ENCODE measurements at regions not wholly inside any gene's neighbourhood (a gene's known extent, or its start where the extent isn't known, plus 50 kb on each side); places are given as distances from the start of the nearest gene placed in this dataset.

- no peak for TF ChIP-seq CTCF (conservative IDR thresholded peaks at IDR 0.05; ENCODE audit: low read depth)
- H3K27ac ChIP-seq, result no peak overlapping the region
- CTCF ChIA-PET, result no interaction called here
- POLR2A ChIA-PET (ENCODE audit: low non-redundant PET), result no interaction called here
- no peak for DNase-seq (ENCODE audit: low spot score)
Observed at GRCh38 chr15:37743826-37744225, 190.6 kb upstream of the TMCO5A start.

DNA sequence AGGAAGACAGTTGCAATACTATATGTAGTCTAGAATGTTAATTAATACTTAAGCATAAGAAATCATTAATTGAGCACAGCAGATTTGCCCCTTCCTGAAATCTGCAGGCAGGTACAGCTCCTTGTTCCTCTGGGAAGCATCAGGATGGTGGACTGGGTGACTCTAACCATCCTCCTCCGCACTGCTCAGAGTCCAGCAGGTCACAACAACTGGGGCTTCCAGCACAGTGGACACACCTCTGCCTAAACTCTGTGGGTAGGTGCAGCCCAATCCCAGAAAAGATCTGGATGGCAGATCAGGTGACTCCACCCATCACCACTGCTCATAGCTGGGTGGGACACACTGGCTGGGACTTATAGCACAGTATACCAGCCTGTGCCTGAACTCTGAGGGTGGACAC lies 189.9 kb upstream of the TMCO5A start:
- DNase-seq (ENCODE audit: low spot score), result no peak
- H3K27ac ChIP-seq, result no peak overlapping the region
- no peak for TF ChIP-seq CTCF (conservative IDR thresholded peaks at IDR 0.05; ENCODE audit: low read depth)
- CTCF ChIA-PET, result no interaction called here
- POLR2A ChIA-PET (ENCODE audit: low non-redundant PET), result no interaction called here

GRCh38 chr15:37751401-37751800 lies 183.0 kb upstream of the TMCO5A start:
- DNase-seq (ENCODE audit: low spot score), result no peak
- CTCF ChIA-PET, result no interaction called here
- no peak for TF ChIP-seq CTCF (conservative IDR thresholded peaks at IDR 0.05; ENCODE audit: low read depth)
- POLR2A ChIA-PET (ENCODE audit: low non-redundant PET), result no interaction called here
- no peak overlapping the region for H3K27ac ChIP-seq

DNA sequence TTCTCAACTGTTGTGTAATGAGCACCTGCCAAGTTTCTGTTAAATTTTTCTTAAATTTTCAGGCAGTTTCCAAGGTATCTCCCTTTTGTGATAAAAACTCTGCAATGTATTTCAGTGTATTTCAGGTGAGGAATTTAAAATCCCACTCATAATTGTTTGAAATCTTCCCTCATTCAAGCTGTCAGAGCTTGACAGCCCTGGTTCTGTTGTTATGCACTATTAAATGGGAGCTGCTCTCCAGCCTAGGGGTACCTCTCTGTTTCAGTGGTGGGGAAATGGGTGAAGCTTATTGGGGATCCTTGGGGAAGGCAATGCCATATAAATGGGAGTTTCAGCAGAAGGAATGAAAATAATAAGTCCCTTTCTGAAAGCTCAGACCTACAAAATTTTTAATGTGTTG lies 178.0 kb upstream of the TMCO5A start:
- ChIA-PET POLR2A (ENCODE audit: low non-redundant PET) (interaction anchor here (0.6 kb wide), 1 partner anchor 68 kb away, joined by 3 read pairs; no protein-coding TSS in a partner anchor), CTCF (interaction anchor here (1.0 kb wide), 1 partner anchor 8 kb away, joined by 3 read pairs; no protein-coding TSS in a partner anchor)
- H3K27ac ChIP-seq, result no peak overlapping the region
- TF ChIP-seq CTCF (conservative IDR thresholded peaks at IDR 0.05; ENCODE audit: low read depth), result no peak
- DNase-seq (ENCODE audit: low spot score), result no peak

DNA sequence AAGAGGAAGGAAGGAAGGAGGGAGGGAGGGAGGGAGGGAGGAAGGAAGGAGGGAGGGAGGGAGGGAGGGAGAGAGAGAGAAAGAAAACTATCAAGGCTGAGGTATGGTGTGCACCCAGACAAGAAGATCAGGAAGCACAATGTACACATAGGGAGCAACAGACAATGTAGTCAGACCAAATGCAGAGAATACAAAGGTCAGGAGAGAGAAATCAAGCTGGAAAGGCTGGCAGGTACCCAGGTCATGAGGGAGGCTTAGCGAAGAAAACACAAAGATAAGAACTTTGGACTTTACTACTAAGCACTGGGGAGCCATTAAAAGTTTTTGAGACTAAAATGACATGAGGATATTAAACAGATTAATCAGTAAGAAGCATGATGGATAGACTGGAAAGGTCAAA lies 176.0 kb upstream of the TMCO5A start:
- TF ChIP-seq CTCF (conservative IDR thresholded peaks at IDR 0.05; ENCODE audit: low read depth), result no peak
- ChIA-PET POLR2A (ENCODE audit: low non-redundant PET) (no interaction called here), CTCF (no interaction called here)
- no peak for DNase-seq (ENCODE audit: low spot score)
- H3K27ac ChIP-seq, result no peak overlapping the region

DNA sequence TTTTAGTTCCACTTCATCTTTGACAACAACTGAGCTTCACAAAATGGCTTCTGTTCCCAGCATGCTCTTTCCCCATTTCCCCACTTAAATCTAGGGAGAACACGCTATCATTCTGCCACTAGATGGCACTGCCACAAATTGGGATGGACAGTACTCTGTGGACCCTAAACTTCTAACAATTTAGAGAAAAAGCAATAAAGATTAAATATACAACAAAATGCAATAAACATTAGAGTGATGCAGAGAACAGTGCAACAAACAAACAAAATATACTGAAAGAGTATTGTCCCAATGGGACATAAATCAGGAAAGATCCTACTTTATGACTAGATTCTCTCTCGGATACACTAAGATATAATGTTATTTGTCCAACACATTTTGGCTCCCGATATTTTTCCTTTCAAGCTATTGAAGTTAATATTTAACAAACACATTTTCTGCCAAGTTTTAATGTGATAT lies 169.7 kb upstream of the TMCO5A start:
- ChIA-PET POLR2A (ENCODE audit: low non-redundant PET) (no interaction called here), CTCF (interaction anchor here (0.6 to 2.4 kb wide), 5 partner anchors 9 to 1185 kb away, joined by 3 to 5 read pairs (median 3); no protein-coding TSS in a partner anchor)
- TF ChIP-seq CTCF (conservative IDR thresholded peaks at IDR 0.05; ENCODE audit: low read depth), result peak; percentile 78
- DNase-seq (ENCODE audit: low spot score), result peak; percentile 36
- H3K27ac ChIP-seq, result no peak overlapping the region

DNA sequence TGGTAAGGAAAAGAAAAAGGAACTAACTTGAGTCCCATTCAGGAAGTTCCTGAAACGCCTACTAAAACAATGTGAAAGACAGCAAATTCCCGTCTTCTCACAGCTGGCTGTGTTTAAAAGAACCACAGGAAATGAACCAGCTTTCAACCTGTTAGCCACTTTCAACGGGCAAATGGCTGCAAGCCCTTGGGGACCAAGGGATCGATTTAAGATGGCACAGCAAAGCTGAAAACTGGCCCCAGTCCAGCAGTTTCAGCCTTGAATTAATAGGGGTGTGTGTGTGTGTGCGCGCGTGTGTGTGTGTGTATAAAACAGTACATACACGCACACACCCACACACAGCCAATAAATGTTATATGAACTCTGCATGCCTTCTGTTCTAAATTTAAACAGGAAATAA lies 168.7 kb upstream of the TMCO5A start:
- no peak overlapping the region for H3K27ac ChIP-seq
- POLR2A ChIA-PET (ENCODE audit: low non-redundant PET), result no interaction called here
- DNase-seq (ENCODE audit: low spot score), result no peak
- CTCF ChIA-PET, result no interaction called here
- no peak for TF ChIP-seq CTCF (conservative IDR thresholded peaks at IDR 0.05; ENCODE audit: low read depth)
